NCI-H2196 treated with DMSO at 0.1 percent for 48 hours (cell line): ENCODE measurements at regions not wholly inside any gene's neighbourhood (a gene's known extent, or its start where the extent isn't known, plus 50 kb on each side); places are given as distances from the start of the nearest gene placed in this dataset.
"Not testable (repeated sequence)": the region's sequence is repeated elsewhere in the genome, so short reads cannot be mapped to it uniquely, and the experiment has no call there.

Experiments used
- DNase-seq: peaks from one replicate; lab custom pipeline; 2025; ENCODE audit not compliant: unreplicated experiment; lab: John Stamatoyannopoulos, UW

DNA sequence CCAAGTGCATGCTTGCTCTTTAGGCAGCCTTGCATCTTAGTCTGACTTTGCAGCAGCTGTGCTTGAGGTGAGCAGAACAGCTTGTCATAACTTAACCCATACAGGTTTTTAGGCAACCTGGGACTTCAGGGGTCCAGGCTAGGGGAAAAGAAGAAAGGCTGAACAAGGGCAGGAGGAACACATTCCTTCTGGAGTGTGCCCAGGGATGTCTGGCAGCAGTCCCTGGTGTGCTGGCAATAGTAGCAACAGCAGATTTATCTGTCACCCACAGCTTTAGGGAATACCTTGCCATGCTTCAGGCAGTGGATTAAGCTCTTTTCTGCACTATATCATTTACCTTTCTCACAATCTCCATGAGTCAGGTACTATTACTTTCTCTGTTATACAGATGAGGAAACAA lies 513.0 kb downstream of the RAB38 start:
- no peak for DNase-seq

GRCh38 chr11:87660926-87661660 lies 514.1 kb downstream of the RAB38 start:
- no peak for DNase-seq

DNA sequence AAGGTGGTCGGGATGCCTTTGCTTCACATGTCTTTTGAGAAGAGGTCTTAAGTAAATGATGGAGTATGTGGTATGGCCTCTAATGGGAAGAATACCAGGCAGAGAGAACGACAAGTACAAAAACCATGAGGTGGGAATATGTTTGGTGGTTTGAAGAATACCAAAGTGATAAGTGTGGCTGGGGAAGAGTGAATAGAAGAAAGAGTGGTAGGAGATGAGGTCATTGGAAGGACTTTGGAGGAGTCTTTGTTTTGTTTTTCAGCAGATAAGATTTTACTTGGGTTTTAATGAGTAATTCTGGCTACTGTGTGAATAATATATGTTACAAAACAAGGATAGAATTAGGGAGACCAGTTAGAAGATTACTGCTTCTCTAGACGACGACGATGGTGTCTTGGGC lies 515.4 kb downstream of the RAB38 start:
- DNase-seq, result no peak

GRCh38 chr11:87645626-87646025 lies 529.6 kb downstream of the RAB38 start:
- DNase-seq, result no peak

DNA sequence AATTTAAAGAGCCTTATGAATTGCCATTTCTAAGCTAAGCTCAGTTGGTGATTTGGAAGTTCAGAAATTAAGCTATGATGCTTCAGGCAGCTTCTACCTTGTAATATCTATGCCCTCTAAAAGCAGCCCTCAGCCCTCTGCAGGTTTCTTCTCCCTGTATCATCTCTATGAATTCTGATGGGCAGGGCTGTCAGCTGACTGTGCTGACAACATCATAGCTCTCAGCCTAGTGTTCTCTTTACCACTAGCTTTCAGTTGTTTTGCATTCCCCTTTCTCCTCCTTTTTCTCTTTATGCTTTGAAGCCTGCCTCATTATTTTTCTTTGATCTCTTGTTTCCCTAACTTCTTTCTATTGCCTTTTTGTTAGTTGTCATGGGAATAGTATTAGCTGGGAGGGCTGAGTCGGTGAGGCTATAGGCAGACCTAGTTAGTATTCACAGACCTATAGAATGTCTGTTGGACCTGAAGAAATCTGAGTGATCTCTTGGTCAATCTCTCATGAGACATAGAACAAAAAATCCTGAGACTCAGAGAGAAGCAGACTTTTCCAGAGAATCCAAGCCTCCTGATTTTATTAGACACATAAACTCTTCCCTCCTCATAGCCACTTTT lies 535.4 kb downstream of the RAB38 start:
- DNase-seq, result no peak

GRCh38 chr11:87635001-87635400 lies 540.2 kb downstream of the RAB38 start:
- DNase-seq, result no peak

DNA sequence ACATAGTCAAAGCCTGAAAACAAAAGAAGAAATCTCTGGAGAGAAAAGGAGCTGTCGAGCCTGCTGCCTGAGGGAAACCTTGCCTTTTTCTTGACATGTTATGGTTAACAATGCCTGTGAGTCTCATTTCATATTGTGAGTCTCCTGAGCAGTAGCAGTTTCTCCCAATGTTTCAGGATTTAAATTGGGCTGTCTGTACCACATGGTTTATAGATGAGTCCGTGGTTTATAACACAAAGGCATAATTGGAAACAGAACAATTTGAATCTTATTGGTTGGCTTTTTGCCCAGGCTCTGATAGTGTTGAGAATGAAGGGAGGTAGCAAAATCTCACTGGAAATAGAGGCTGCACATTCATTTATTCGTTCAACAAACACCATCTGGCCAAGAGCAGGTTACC lies 540.9 kb downstream of the RAB38 start:
- no peak for DNase-seq

GRCh38 chr11:87628957-87629356 lies 546.3 kb downstream of the RAB38 start:
- DNase-seq, result no peak

DNA sequence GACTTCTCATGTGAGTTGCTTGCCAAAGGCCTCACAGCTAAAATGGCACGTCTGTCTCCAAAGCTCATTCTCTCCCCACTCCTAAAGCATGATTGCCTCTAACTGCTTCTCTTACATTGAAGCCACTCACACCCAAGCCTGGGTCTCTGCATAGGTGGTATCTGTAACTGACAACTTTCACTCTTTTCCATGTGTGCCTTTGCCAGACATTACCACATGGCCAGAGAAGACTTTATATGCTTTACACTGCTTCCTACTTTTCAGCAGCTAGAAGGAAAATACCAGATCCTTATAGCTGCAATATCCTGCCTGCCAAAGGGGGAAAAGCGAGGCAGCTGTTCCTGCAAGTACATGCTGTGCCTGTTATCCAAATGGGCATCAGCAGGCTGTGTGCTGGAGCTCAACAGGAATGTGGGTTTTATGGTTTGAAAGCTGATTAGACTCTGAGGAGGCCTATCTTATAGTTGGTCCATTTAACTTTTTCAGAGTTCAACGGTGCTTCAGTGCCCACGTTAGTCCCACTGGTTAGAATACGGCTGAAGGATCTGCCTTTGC lies 547.1 kb downstream of the RAB38 start:
- no peak for DNase-seq

GRCh38 chr11:87623531-87624365 lies 551.5 kb downstream of the RAB38 start:
- DNase-seq, result not testable (repeated sequence)

GRCh38 chr11:87616511-87616910 lies 558.7 kb downstream of the RAB38 start:
- no peak for DNase-seq

GRCh38 chr11:87604350-87604749 lies 566.6 kb downstream of the TMEM135 start:
- DNase-seq, result no peak

DNA sequence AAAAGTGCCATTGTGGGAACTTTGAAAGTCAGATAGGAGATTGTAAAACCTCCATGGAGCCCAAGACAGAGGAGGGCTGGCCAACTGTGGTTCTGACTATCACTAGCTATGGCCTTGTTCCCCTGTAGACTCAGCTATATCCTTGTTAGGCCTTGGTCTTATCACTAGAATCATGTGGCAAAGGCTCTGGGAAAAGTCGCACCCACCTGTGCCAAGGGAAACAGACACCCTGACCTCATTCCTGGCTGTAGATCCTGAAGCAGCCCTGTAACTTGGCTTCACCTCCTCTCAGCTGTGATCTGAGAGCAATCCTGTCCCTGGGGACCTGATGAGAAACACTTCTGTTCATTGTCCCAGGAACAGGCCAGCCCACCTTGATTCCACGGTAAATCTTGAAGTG lies 566.2 kb downstream of the TMEM135 start:
- DNase-seq, result no peak

GRCh38 chr11:87602776-87603175 lies 565.0 kb downstream of the TMEM135 start:
- DNase-seq, result no peak

DNA sequence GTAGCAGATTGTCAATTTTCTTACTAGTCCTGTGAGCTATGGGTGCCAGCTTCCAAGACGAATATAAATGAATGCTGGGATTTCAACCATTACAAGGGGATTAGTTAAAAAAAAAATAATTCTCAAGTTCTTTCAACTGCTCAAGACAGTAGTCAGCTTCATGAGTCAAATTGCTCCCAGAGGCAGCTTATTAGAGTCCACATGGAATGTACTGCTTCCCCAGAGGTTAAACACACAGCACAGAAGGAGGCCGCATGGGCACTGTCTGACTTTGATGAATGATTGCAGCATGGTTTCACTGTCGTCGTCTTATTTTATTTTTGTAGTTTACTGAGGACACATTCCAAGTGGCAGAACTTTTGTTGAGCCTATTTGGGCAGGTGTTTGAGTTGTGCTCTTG lies 563.2 kb downstream of the TMEM135 start:
- DNase-seq, result no peak

DNA sequence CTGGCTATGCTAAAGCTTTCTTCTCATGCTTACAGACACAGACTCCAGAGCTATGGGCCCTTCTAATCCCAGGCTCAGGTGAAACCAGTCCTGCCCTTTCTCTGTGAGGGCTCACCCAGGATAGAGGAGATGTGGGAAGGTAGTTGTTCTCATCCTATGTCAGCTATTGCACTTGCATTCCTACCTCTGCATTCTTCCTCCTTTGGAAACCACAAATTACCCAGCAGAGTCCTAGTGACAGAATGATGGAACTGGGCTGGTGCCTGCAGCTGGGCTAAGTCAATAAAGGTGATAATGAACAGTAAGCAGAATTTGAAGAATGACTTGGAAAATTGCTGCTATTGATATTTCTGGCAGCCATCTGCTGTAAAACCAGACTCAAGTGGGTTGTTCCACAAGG lies 560.0 kb downstream of the TMEM135 start:
- DNase-seq, result no peak

DNA sequence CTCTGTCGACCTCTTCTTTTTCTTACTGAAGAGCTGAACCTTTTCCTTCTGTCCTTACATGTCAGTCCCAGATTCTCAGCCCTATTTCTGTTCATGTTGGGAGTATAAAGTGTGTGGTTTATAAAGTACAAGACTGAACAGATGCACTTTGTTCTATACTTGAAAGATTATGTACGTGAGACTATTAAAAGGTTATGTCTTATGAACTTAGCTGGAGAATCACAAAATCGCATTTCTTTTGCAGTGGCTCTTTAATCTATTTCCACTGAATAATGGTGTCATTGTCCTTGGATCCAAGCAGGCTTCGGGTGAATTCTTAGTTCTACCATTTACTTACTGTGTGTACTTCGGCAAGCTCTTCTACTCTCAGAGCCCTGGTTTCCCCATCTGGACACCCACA lies 558.4 kb downstream of the TMEM135 start:
- DNase-seq, result no peak

- no peak for DNase-seq
Measured at GRCh38 chr11:87589082-87589481, 551.3 kb downstream of the TMEM135 start.

GRCh38 chr11:87585613-87586012 lies 547.9 kb downstream of the TMEM135 start:
- not testable (repeated sequence) for DNase-seq

GRCh38 chr11:87583931-87584330 lies 546.2 kb downstream of the TMEM135 start:
- DNase-seq, result no peak

GRCh38 chr11:87575088-87575487 lies 537.4 kb downstream of the TMEM135 start:
- no peak for DNase-seq

DNA sequence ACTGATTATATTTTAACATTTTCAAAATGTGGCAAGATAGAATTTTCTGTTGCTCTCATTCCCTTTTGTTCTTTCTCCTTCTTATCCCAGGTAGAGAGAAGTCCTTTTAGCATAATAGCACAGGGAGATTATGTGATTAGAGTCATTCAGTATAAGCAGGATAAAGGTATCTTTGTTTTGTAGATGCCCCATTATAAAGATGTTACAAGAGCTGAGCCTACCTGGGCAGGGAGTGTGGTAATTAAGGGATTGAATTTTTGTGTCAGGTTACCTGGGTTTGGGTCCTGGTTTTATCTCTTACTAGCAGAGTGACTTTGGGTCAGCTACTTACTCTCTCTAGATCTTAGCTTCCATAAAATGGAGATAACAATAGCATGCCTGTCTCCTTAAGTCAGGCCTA lies 536.5 kb downstream of the TMEM135 start:
- no peak for DNase-seq
